ENCODE measurements at regions not wholly inside any gene's neighbourhood (a gene's known extent, or its start where the extent isn't known, plus 50 kb on each side); places are given as distances from the start of the nearest gene placed in this dataset.

DNA sequence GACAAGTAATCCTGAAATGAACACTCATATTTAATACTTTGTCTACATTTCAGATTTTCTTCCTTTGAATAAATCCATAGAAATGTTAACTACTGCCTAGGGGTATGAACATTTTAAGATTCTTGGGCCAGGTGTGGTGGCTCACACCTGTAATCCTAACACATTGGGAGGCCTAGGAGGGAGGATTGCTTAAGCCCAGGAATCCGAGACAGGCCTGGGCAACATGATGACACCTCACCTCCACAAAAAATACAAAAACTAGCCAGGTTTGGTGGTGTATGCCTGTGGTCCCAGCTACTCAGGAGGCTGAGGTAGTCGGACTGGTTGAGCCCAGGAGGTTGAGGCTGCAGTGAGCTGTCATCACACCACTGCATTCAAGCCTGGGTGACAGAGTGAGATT is 73.9 kb upstream of the PIAS1 start:
- H3K36me3 ChIP-seq (ENCODE audit: control insufficient read depth, insufficient read depth, low read length), result no peaks in the 10 kb centered on the region
- H3K4me3 ChIP-seq (ENCODE audit: low read length), result no peak overlapping the region
- H3K27me3 ChIP-seq (ENCODE audit: control insufficient read depth, insufficient read depth, low read length), result no peaks in the 10 kb centered on the region
- H3K9ac ChIP-seq (ENCODE audit: low read length), result no peak overlapping the region
- no peaks in the 10 kb centered on the region for H3K9me3 ChIP-seq (ENCODE audit: control insufficient read depth, low read length)
- no peaks in the 10 kb centered on the region for H3K4me1 ChIP-seq (ENCODE audit: control insufficient read depth, insufficient read depth, low read length)

DNA sequence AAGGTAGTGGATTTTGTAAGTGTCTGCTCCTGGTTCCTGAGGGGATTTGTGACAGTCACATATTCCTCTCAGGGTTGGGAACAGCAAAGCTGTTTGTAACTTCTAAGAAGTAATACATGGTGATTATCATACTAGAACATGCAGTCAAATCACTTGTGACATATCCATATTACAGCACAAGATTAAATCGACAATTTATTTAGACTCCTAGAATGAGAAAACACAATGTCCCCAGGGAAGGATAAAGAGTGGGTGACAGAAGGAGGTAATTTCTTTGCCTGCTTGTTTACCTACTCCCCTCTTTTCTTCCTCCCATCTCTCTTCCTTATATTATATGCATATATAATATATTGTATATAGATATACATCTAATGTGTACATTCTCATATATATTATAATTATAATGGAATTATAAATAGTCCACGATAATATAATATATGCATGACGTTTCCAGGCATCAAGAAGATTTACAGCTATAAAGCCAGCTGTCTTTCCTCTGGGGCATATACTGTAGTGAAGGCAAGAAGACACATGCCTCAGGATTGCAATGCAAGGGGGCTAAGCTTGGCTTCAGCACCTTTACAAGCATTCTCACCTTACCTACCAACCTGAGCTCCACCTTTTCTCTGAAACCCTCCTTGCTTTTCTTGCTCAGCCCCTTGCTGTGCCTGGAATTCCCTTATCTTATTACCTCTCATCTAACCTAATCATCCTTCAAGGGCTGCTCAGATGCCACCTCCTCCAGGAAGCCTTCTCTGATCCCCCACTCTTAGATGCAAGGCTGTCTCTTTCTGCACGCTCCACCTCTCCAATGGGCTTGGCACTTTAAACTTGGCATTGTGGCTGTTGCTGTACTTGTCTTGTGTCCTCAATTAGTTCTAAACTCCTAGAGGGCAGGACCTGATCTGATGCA is 73.1 kb upstream of the PIAS1 start:
- Histone ChIP-seq H3K36me3 (ENCODE audit: control insufficient read depth, insufficient read depth, low read length) (no peaks in the 10 kb centered on the region), H3K4me1 (ENCODE audit: control insufficient read depth, insufficient read depth, low read length) (no peaks in the 10 kb centered on the region), H3K4me3 (ENCODE audit: low read length) (no peak overlapping the region), H3K27me3 (ENCODE audit: control insufficient read depth, insufficient read depth, low read length) (no peaks in the 10 kb centered on the region), H3K9me3 (ENCODE audit: control insufficient read depth, low read length) (no peaks in the 10 kb centered on the region), H3K9ac (ENCODE audit: low read length) (no peak overlapping the region)

DNA sequence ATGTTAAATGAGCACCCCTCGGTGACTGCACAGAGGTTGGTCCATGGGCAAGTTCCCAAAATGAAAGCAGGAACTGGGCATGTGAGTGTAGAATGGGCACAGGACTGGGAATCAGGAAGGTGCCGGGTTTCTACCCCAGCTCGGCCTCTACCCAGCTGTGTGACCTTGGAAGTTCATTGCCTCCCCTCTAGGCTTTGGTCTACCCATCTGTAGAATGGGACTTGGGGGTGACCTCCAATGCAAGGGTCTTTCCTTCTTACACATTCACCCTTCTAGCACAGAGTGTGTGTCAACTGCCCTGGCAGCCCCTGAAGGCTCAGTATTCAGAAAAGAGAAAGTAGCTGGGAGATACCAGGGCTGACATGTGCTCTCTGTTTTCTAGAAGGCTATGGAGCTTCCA is 72.3 kb upstream of the PIAS1 start:
- Histone ChIP-seq H3K36me3 (ENCODE audit: control insufficient read depth, insufficient read depth, low read length) (no peaks in the 10 kb centered on the region), H3K4me1 (ENCODE audit: control insufficient read depth, insufficient read depth, low read length) (no peaks in the 10 kb centered on the region), H3K9me3 (ENCODE audit: control insufficient read depth, low read length) (no peaks in the 10 kb centered on the region), H3K9ac (ENCODE audit: low read length) (no peak overlapping the region), H3K27me3 (ENCODE audit: control insufficient read depth, insufficient read depth, low read length) (no peaks in the 10 kb centered on the region), H3K4me3 (ENCODE audit: low read length) (no peak overlapping the region)

DNA sequence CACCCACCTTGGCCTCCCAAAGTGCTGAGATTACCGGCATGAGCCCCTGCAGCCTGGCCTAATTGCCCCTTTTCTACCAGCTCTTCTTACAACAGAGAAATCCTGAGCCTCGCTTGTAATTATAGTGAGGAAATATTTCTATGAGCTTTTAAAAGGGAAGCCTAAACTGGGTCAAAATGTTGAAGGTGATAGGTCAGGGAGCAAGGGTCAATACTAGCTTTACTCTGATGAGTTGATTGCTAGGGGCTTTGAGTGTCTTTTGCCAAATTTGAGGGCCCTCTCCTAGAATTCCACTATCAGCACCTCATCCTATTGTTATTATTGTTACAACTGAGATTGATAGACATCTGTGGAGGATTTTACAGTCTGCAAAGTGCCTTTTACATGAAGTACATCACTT is 62.4 kb upstream of the PIAS1 start:
- peaks cover 21% of the 10 kb centered on the region for H3K4me1 ChIP-seq (ENCODE audit: control insufficient read depth, insufficient read depth, low read length)
- H3K9ac ChIP-seq (ENCODE audit: low read length), result no peak overlapping the region
- H3K9me3 ChIP-seq (ENCODE audit: control insufficient read depth, low read length), result no peaks in the 10 kb centered on the region
- no peak overlapping the region for H3K4me3 ChIP-seq (ENCODE audit: low read length)
- H3K36me3 ChIP-seq (ENCODE audit: control insufficient read depth, insufficient read depth, low read length), result no peaks in the 10 kb centered on the region
- H3K27me3 ChIP-seq (ENCODE audit: control insufficient read depth, insufficient read depth, low read length), result no peaks in the 10 kb centered on the region

DNA sequence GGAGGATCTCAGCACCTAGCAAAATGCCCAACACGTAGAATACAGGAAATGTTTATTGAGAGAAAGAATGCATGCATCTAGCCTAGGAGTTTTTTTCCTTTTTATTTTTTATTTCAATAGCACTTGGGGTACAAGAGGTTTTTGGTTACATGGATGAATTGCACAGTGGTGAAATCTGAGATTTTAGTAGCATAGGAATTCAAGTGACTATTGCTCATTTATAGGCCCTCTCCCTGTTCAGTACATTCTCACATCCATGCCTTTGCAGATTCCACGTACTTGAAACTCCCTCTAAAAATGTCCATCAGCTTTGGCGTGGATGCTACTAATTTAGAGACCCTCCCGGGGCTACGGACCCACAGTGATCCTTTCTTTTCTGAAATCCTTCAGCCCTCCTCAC is 61.7 kb upstream of the PIAS1 start:
- Histone ChIP-seq H3K4me3 (ENCODE audit: low read length) (no peak overlapping the region), H3K36me3 (ENCODE audit: control insufficient read depth, insufficient read depth, low read length) (no peaks in the 10 kb centered on the region), H3K4me1 (ENCODE audit: control insufficient read depth, insufficient read depth, low read length) (peaks cover 17% of the 10 kb centered on the region), H3K27me3 (ENCODE audit: control insufficient read depth, insufficient read depth, low read length) (no peaks in the 10 kb centered on the region), H3K9me3 (ENCODE audit: control insufficient read depth, low read length) (no peaks in the 10 kb centered on the region), H3K9ac (ENCODE audit: low read length) (no peak overlapping the region)

DNA sequence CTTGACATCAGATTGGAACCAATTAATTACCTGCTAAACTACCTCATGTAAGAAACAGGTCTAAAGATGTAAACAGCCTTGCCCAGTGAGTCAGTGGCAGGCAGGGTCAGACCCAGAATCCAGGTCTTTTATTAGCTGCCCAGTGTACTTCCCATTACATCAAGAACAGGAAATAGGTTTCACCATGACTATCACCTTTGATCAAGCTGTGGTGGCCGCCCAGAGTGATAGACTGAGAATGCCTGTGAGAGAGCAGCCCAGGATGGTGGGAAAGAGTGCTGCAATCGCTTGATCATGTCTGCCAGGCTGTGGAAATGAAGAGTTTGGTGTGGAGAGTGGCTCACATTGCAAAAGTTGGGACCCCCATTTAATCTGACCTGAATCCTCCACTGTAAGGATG is 61.3 kb upstream of the PIAS1 start:
- no peak overlapping the region for H3K9ac ChIP-seq (ENCODE audit: low read length)
- no peak overlapping the region for H3K4me3 ChIP-seq (ENCODE audit: low read length)
- H3K36me3 ChIP-seq (ENCODE audit: control insufficient read depth, insufficient read depth, low read length), result no peaks in the 10 kb centered on the region
- no peaks in the 10 kb centered on the region for H3K9me3 ChIP-seq (ENCODE audit: control insufficient read depth, low read length)
- H3K27me3 ChIP-seq (ENCODE audit: control insufficient read depth, insufficient read depth, low read length), result no peaks in the 10 kb centered on the region
- H3K4me1 ChIP-seq (ENCODE audit: control insufficient read depth, insufficient read depth, low read length), result peaks cover 16% of the 10 kb centered on the region

DNA sequence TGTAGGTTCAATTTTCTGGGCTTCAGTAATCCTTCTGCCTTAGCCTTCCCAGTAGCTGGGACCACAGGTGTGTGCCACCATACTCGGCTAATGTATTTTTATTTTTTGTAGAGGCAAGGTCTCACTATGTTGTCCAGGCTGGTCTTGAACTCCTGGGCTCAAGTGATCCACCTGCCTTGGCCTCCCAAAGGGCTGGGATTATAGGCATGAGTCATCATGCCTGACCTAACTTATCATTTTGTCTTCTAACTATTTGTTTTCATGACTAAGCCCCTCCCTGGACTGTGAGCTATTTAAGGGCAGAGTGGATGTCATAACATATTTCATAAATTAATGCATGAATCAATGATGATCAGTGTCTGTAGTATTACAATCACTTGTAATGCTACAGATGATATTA is 56.1 kb upstream of the PIAS1 start:
- no peak overlapping the region for H3K9ac ChIP-seq (ENCODE audit: low read length)
- no peaks in the 10 kb centered on the region for H3K9me3 ChIP-seq (ENCODE audit: control insufficient read depth, low read length)
- H3K27me3 ChIP-seq (ENCODE audit: control insufficient read depth, insufficient read depth, low read length), result no peaks in the 10 kb centered on the region
- no peak overlapping the region for H3K4me3 ChIP-seq (ENCODE audit: low read length)
- no peaks in the 10 kb centered on the region for H3K36me3 ChIP-seq (ENCODE audit: control insufficient read depth, insufficient read depth, low read length)
- H3K4me1 ChIP-seq (ENCODE audit: control insufficient read depth, insufficient read depth, low read length), result peaks cover 29% of the 10 kb centered on the region

DNA sequence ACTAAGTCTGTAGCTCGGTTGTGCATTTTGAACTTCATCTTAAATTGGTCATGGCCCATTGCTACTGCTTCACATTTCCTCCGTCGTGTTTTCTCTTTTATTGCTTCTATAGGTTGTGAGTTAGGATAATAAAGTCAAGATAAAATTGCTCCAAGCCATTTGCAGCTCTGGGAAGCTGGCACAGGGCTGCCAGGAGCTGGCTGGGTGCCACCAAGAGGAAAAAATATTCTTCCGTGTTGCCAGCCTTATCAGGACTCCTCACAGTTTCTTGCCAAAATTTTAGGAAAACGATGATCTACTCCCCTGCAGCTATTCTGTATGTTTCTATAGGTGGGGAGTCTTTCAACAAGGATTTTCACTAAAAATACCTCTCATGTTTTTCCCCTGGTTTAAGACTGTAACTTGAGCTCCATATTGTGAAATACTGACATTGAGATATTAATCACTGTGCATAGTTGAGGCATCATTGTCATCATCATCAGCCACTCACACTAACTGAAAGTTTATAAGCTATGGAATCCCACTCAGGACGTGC is 55.4 kb upstream of the PIAS1 start:
- Histone ChIP-seq H3K9me3 (ENCODE audit: control insufficient read depth, low read length) (no peaks in the 10 kb centered on the region), H3K4me3 (ENCODE audit: low read length) (no peak overlapping the region), H3K9ac (ENCODE audit: low read length) (no peak overlapping the region), H3K27me3 (ENCODE audit: control insufficient read depth, insufficient read depth, low read length) (no peaks in the 10 kb centered on the region), H3K36me3 (ENCODE audit: control insufficient read depth, insufficient read depth, low read length) (no peaks in the 10 kb centered on the region), H3K4me1 (ENCODE audit: control insufficient read depth, insufficient read depth, low read length) (peaks cover 29% of the 10 kb centered on the region)

DNA sequence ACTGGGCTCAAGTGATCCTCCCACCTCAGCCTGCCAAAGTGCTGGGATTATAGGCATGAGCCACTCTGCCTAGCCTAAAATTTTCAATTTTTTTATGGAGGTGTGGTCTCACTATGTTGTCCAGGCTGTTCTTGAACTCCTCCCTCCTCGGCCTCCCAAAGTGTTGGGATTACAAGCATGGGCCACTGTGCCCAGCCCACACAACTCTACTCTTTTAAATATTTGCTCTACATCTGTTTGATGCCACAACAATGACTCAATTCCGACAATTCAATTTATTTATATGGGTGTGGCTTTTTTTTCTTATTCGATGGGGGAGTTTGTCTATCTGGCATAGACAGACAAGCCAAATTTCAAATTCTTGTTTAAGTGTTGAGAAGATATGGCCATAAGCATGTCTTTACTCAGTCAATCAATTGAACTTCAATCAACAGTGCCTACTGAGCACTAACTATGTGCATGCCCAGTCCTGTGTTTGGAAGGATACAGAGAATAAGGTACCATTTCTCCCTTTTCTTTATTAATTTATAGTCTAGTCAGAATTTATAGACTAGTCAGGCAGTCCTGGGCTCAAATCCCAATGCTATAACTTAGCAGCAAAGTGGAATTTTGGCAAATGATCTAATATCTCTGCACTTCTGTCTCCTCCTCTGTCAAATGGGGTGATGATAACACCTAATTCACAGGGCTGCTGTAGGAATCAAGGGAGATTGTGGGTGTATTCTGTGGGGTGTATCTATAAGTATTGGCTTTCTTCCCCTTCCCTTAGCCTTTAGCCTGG is 54.6 kb upstream of the PIAS1 start:
- H3K9ac ChIP-seq (ENCODE audit: low read length), result no peak overlapping the region
- H3K4me3 ChIP-seq (ENCODE audit: low read length), result no peak overlapping the region
- no peaks in the 10 kb centered on the region for H3K36me3 ChIP-seq (ENCODE audit: control insufficient read depth, insufficient read depth, low read length)
- peaks cover 29% of the 10 kb centered on the region for H3K4me1 ChIP-seq (ENCODE audit: control insufficient read depth, insufficient read depth, low read length)
- H3K9me3 ChIP-seq (ENCODE audit: control insufficient read depth, low read length), result no peaks in the 10 kb centered on the region
- no peaks in the 10 kb centered on the region for H3K27me3 ChIP-seq (ENCODE audit: control insufficient read depth, insufficient read depth, low read length)

DNA sequence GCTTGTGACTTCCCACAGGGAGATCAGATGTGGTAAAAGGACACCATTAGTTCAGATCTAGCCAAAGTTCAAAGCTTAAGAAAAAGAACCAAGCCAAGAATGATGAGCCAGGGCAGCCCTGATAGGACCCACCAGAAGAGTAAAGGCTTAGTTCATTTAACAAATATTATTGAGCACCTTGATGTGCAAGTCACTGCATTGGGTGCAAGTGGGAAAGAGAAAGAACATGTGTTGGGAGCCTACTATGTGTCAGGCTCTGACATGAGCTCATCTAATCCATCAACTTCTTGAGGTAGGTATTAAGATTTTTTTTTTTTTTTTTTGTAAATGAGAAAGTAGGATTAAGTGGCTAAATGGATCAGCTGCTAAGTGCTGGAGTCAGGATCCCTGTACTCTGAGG is 53.4 kb upstream of the PIAS1 start:
- no peaks in the 10 kb centered on the region for H3K36me3 ChIP-seq (ENCODE audit: control insufficient read depth, insufficient read depth, low read length)
- no peaks in the 10 kb centered on the region for H3K9me3 ChIP-seq (ENCODE audit: control insufficient read depth, low read length)
- H3K4me1 ChIP-seq (ENCODE audit: control insufficient read depth, insufficient read depth, low read length), result peaks cover 25% of the 10 kb centered on the region
- H3K27me3 ChIP-seq (ENCODE audit: control insufficient read depth, insufficient read depth, low read length), result no peaks in the 10 kb centered on the region
- H3K9ac ChIP-seq (ENCODE audit: low read length), result no peak overlapping the region
- H3K4me3 ChIP-seq (ENCODE audit: low read length), result no peak overlapping the region

DNA sequence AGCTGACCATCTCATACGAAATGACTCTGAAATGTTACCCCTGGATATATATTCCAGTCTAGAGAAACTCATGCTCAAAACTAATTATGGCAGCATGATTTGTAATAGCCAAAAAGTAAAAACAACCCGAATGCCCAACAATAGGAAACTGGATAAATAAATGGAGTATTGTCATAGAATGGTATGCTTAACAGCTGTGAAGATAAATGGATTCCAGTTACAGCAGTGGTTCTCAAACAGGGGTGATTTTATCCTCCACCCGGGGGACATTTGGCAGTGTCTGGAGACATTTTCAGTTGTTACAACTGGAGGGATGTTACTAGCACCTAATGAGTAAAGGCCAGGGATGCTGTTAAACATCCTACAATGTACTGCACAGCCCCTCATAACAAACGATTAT is 52.3 kb upstream of the PIAS1 start:
- no peaks in the 10 kb centered on the region for H3K9me3 ChIP-seq (ENCODE audit: control insufficient read depth, low read length)
- H3K9ac ChIP-seq (ENCODE audit: low read length), result no peak overlapping the region
- no peak overlapping the region for H3K4me3 ChIP-seq (ENCODE audit: low read length)
- peaks cover 23% of the 10 kb centered on the region for H3K4me1 ChIP-seq (ENCODE audit: control insufficient read depth, insufficient read depth, low read length)
- H3K27me3 ChIP-seq (ENCODE audit: control insufficient read depth, insufficient read depth, low read length), result no peaks in the 10 kb centered on the region
- H3K36me3 ChIP-seq (ENCODE audit: control insufficient read depth, insufficient read depth, low read length), result no peaks in the 10 kb centered on the region

DNA sequence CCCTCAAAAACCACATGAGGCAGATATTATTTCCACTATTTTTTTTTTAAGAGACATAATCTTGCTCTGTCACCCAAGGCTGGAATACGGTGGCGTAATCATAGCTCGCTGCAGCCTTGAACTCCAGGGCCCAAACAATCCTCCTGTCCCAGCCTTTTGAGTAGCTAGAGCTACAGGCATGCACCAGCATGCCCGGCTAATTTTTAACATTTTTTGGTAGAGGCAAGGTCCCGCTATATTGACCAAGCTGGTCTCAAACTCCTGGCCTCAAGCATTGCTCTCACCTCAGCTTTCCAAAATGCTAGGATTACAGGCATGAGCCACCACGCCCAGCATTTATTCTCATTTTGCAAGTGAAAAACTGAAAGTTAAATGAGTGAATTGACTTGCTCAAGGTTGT is 50.8 kb upstream of the PIAS1 start:
- Histone ChIP-seq H3K4me1 (ENCODE audit: control insufficient read depth, insufficient read depth, low read length) (peaks cover 16% of the 10 kb centered on the region), H3K27me3 (ENCODE audit: control insufficient read depth, insufficient read depth, low read length) (no peaks in the 10 kb centered on the region), H3K9ac (ENCODE audit: low read length) (no peak overlapping the region), H3K4me3 (ENCODE audit: low read length) (no peak overlapping the region), H3K9me3 (ENCODE audit: control insufficient read depth, low read length) (no peaks in the 10 kb centered on the region), H3K36me3 (ENCODE audit: control insufficient read depth, insufficient read depth, low read length) (no peaks in the 10 kb centered on the region)

All from mucosa of stomach (tissue), 1 donor.